HEK293 (cell line): ENCODE measurements at regions not wholly inside any gene's neighbourhood (a gene's known extent, or its start where the extent isn't known, plus 50 kb on each side); places are given as distances from the start of the nearest gene placed in this dataset.

ENCODE experiments used
- CTCF ChIA-PET: fragments of 350-600 bp; formaldehyde crosslinking; extraction: SDS; loops from one replicate; lab custom pipeline; 2021; ENCODE audit warnings: antibody characterized with exemption; lab: Yijun Ruan, JAX
- POLR2A ChIA-PET: fragments of 300-600 bp; formaldehyde crosslinking; extraction: SDS; loops from one replicate; lab custom pipeline; 2020; ENCODE audit warnings: antibody characterized with exemption, inconsistent platforms; lab: Yijun Ruan, JAX
- H3K27ac ChIP-seq: fragments of 200-500 bp; sonication (Bioruptor generic); 2 replicates; pipeline ENCODE4 v1.5.1; 2014; ENCODE audit warnings: low read depth, low read length, control low read depth, inconsistent platforms; ENCODE audit errors: extremely low read depth
- H3K36me3 ChIP-seq, 2 experiments: fragments of 200-500 bp in 1 of 2; sonication (Bioruptor generic) in 1 of 2; 1 replicate in 1 of 2; 2 replicates in 1 of 2; pipeline ENCODE4 v1.5.1; 2014 to 2017; ENCODE audit warnings: inconsistent platforms in 2 of 2, low read length in 2 of 2; ENCODE audit not compliant: control insufficient read depth in 2 of 2, insufficient read depth in 1 of 2
- H3K4me1 ChIP-seq: fragments of 200-500 bp; sonication (Bioruptor generic); 2 replicates; pipeline ENCODE4 v1.5.1; 2014; ENCODE audit warnings: mild to moderate bottlenecking, low read length, inconsistent platforms; ENCODE audit not compliant: control insufficient read depth, insufficient read depth
- H3K4me3 ChIP-seq: 2 replicates; pipeline ENCODE4 v1.5.1; 2011; ENCODE audit warnings: low read depth, mild to moderate bottlenecking, control low read depth, low read length, moderate library complexity
- H3K9me3 ChIP-seq: fragments of 200-500 bp; sonication (Bioruptor generic); 2 replicates; pipeline ENCODE4 v1.5.1; 2014; ENCODE audit warnings: low read depth, low read length, inconsistent platforms; ENCODE audit not compliant: control insufficient read depth, insufficient read depth
- ATF2 ChIP-seq: fragments of 450-650 bp; formaldehyde crosslinking; IDR thresholded peaks from 2 replicates; pipeline ENCODE4 v1.5.1; 2016; ENCODE audit warnings: missing biosample characterization, missing genetic modification characterization, low read depth
- CTCF ChIP-seq: fragments of 450-650 bp; formaldehyde crosslinking; IDR thresholded peaks from 2 replicates; pipeline ENCODE4 v1.5.1; 2016; ENCODE audit warnings: missing biosample characterization, missing genetic modification characterization
- SCRT2 ChIP-seq: fragments of 450-650 bp; formaldehyde crosslinking; IDR thresholded peaks from 2 replicates; pipeline ENCODE4 v1.5.1; 2016; ENCODE audit warnings: missing biosample characterization, missing genetic modification characterization
- ZBTB26 ChIP-seq: fragments of 450-650 bp; formaldehyde crosslinking; optimal IDR thresholded peaks from 2 replicates; pipeline ENCODE3; 2016; ENCODE audit warnings: missing biosample characterization, mild to moderate bottlenecking, missing genetic modification characterization
- ZBTB48 ChIP-seq: fragments of 450-650 bp; formaldehyde crosslinking; IDR thresholded peaks from 2 replicates; pipeline ENCODE4 v1.5.1; 2016; ENCODE audit warnings: missing biosample characterization, missing genetic modification characterization
- ZBTB8A ChIP-seq: fragments of 450-650 bp; formaldehyde crosslinking; IDR thresholded peaks from 2 replicates; pipeline ENCODE4 v1.5.1; 2016; ENCODE audit warnings: missing biosample characterization, missing genetic modification characterization
- ZIC2 ChIP-seq: fragments of 450-650 bp; formaldehyde crosslinking; IDR thresholded peaks from 2 replicates; pipeline ENCODE4 v1.5.1; 2016; ENCODE audit warnings: missing biosample characterization, missing genetic modification characterization
- ZNF121 ChIP-seq: fragments of 450-650 bp; formaldehyde crosslinking; IDR thresholded peaks from 2 replicates; pipeline ENCODE4 v1.5.1; 2016; ENCODE audit warnings: missing biosample characterization, missing genetic modification characterization
- ZNF140 ChIP-seq: fragments of 450-650 bp; formaldehyde crosslinking; IDR thresholded peaks from 2 replicates; pipeline ENCODE4 v1.5.1; 2016; ENCODE audit warnings: missing biosample characterization, missing genetic modification characterization
- ZNF18 ChIP-seq: fragments of 450-650 bp; formaldehyde crosslinking; IDR thresholded peaks from 2 replicates; pipeline ENCODE4 v1.5.1; 2016; ENCODE audit warnings: missing biosample characterization, missing genetic modification characterization
- ZNF211 ChIP-seq: fragments of 450-650 bp; formaldehyde crosslinking; IDR thresholded peaks from 2 replicates; pipeline ENCODE4 v1.5.1; 2016; ENCODE audit warnings: low read depth, missing biosample characterization, missing genetic modification characterization
- ZNF23 ChIP-seq: fragments of 450-650 bp; formaldehyde crosslinking; IDR thresholded peaks from 2 replicates; pipeline ENCODE4 v1.5.1; 2016; ENCODE audit warnings: missing biosample characterization, missing genetic modification characterization, borderline replicate concordance
- ZNF350 ChIP-seq: fragments of 450-650 bp; formaldehyde crosslinking; IDR thresholded peaks from 2 replicates; pipeline ENCODE4 v1.5.0; 2017; ENCODE audit warnings: missing biosample characterization, mild to moderate bottlenecking, missing genetic modification characterization
- ZNF354C ChIP-seq: fragments of 450-650 bp; formaldehyde crosslinking; IDR thresholded peaks from 2 replicates; pipeline ENCODE4 v1.5.1; 2016; ENCODE audit warnings: missing biosample characterization, missing genetic modification characterization, low read depth, borderline replicate concordance
- ZNF398 ChIP-seq: fragments of 450-650 bp; formaldehyde crosslinking; IDR thresholded peaks from 2 replicates; pipeline ENCODE4 v1.5.1; 2017; ENCODE audit warnings: missing biosample characterization, missing genetic modification characterization
- ZNF501 ChIP-seq: fragments of 450-650 bp; formaldehyde crosslinking; IDR thresholded peaks from 2 replicates; pipeline ENCODE4 v1.5.1; 2016; ENCODE audit warnings: missing biosample characterization, missing genetic modification characterization
- ZNF629 ChIP-seq: fragments of 450-650 bp; formaldehyde crosslinking; IDR thresholded peaks from 2 replicates; pipeline ENCODE4 v1.5.1; 2017; ENCODE audit warnings: missing biosample characterization, missing genetic modification characterization
- ZNF670 ChIP-seq: fragments of 450-650 bp; formaldehyde crosslinking; IDR thresholded peaks from 2 replicates; pipeline ENCODE4 v1.5.1; 2016; ENCODE audit warnings: missing biosample characterization, missing genetic modification characterization, low read depth
- ZNF791 ChIP-seq: fragments of 450-650 bp; formaldehyde crosslinking; IDR thresholded peaks from 2 replicates; pipeline ENCODE4 v1.5.1; 2016; ENCODE audit warnings: missing biosample characterization, missing genetic modification characterization
- ZNF843 ChIP-seq: fragments of 450-650 bp; formaldehyde crosslinking; IDR thresholded peaks from 2 replicates; pipeline ENCODE4 v1.5.1; 2016; ENCODE audit warnings: missing biosample characterization, missing genetic modification characterization
- ZSCAN5A ChIP-seq: fragments of 450-650 bp; formaldehyde crosslinking; IDR thresholded peaks from 2 replicates; pipeline ENCODE4 v1.5.1; 2016; ENCODE audit warnings: missing biosample characterization, missing genetic modification characterization

- ChIA-PET POLR2A (no interaction called here), CTCF (no interaction called here)
- no peaks in the 10 kb centered on the region for H3K4me1 ChIP-seq
- no peak overlapping the region for H3K4me3 ChIP-seq
- H3K27ac ChIP-seq = no peak overlapping the region
- H3K36me3 ChIP-seq = no peaks in the 10 kb centered on the region
- TF ChIP-seq ZNF791 (tag by site-specific recombination) = no peak
- TF ChIP-seq ZNF501 (tag by site-specific recombination) = no peak
- TF ChIP-seq ZNF18 (tag by site-specific recombination) = no peak
- TF ChIP-seq ZNF629 = no peak
- TF ChIP-seq CTCF (tag by site-specific recombination) = no peak
- no peak for TF ChIP-seq SCRT2 (tag by site-specific recombination)
- no peak for TF ChIP-seq ZBTB26 (tag by site-specific recombination)
- TF ChIP-seq ZNF398 (tag by site-specific recombination) = no peak
- no peaks in the 10 kb centered on the region for H3K9me3 ChIP-seq
These were observed 339.0 kb upstream of the B3GALT2 start for GRCh38 chr1:193525411-193525810.

- Histone ChIP-seq H3K9me3 (no peaks in the 10 kb centered on the region), H3K4me1 (no peaks in the 10 kb centered on the region), H3K36me3 (no peaks in the 10 kb centered on the region), H3K4me3 (no peak overlapping the region), H3K27ac (no peak overlapping the region)
- ChIA-PET POLR2A (no interaction called here), CTCF (no interaction called here)
- TF ChIP-seq ZNF23 (tag by site-specific recombination) (no peak), ZBTB48 (tag by site-specific recombination) (no peak), ZNF121 (tag by site-specific recombination) (no peak), ATF2 (tag by site-specific recombination) (no peak), ZSCAN5A (tag by site-specific recombination) (no peak), ZNF843 (tag by site-specific recombination) (no peak), ZBTB8A (no peak), ZIC2 (tag by site-specific recombination) (no peak), ZNF670 (tag by site-specific recombination) (no peak), ZNF354C (tag by site-specific recombination) (no peak), ZNF350 (tag by site-specific recombination) (no peak), ZNF140 (tag by site-specific recombination) (no peak), ZNF211 (tag by site-specific recombination) (no peak)
These were observed 338.2 kb upstream of the B3GALT2 start for GRCh38 chr1:193524616-193525015.
